HG03469 (cell line): ENCODE measurements at regions not wholly inside any gene's neighbourhood (a gene's known extent, or its start where the extent isn't known, plus 50 kb on each side); places are given as distances from the start of the nearest gene placed in this dataset.

Experiments used
- ATAC-seq: cut with Tn5 transposase; IDR thresholded peaks from one replicate; pipeline ENCODE4 v1.9.1; 2021; ENCODE audit warnings: mild to moderate bottlenecking, moderate library complexity, moderate number of reproducible peaks; ENCODE audit not compliant: unreplicated experiment

DNA sequence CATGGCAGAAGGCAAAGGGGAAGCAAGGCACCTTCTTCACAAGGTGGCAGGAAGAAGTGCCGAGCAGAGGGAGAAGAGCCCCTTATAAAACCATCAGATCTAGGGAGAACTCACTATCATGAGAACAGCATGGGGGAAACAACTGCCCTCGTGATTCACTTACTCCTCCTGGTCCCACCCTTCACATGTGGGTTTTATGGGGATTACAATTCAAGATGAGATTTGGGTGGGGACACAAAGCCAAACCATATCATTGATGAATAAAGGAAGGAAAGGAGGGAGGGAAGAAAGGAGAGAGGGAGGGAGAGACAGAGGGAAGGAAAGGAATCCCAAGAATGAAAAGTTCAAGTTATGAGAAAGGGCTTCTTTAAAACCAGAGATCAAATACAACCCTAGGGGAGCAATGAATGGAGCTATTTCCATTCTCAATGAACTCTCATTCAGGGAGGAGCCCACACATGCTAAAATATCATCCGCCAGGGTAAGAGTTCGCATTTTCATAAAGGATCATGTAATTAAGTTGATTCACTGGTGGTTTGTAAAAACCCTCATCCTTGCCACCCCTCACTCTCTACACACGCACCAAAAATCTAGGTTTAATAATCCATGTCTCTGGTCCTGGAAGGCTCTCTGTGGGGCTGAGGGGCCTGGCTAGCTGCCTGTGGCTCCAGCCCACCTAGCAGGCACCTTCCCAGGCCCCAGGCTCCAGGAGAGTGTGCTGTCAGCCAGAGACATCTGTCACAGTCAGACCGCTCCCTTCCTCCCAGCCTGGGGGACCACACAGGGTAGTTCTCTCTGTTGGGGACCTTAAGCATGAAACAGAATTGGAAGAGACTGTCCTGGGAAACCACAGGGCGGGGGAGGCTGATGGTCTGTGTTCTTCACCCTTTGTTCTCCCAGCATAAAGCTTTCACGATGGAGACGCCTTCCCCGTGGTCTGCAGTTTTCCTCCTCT, 94.0 kb downstream of the CCDC185 start:
- ATAC-seq: no peak

DNA sequence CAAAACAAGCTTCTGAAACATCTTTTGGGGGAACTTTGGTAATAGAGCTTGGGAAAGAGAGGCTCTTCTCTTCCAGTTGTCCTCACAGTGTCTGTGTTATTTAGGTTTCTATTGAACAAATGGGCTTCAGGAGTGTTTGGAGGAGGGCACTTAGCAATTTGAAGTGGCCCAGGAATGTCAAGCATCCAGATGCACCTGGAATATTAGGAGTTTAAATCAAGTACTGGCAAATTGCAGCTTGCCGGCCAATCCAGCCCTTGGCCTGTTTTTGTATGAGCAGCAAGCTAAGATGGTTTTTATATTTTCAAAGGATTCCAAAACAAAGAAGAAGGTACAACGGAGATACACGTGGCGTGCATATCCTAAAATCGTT, 94.7 kb downstream of the CCDC185 start:
- no peak for ATAC-seq

DNA sequence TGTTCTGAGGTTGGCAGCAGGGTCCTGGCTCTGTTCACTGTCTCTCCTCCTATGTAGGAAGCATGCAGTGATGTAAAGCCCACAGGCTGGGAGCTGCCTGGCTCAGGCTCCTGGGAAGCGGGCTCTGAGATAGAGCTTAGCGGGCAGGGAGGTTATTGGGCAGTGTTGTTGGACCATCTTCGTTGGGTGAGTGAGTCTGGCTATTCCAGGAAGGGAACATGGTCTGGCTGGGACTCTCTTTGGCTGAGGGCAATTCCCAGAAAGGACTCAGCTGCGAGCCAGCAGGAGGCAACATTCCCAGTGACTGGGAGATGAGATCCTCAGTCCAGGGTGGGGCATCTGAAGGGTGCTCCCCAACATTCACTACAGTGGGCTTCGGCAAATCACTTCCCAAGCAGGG, 96.2 kb downstream of the CCDC185 start:
- ATAC-seq: no peak

DNA sequence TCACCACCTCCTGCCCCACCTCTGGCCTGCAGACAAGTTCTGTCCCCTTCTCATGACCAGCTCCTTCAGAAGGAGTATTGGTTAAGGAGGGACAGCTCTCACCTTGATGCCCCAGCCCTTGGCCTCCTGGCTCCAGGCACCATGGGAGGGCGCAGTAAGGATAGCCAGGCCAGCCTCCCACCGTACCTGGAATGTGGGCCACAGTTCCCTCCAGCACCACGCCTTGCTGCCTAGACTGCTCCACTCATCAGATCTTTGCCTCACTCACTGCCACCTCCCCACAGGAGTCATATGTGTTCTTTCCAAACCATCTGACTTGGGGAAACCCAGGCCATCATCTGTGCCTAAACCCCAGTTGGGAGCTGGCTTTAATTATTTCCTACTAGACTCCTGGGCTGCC, 97.0 kb downstream of the CCDC185 start:
- ATAC-seq: no peak
